ENCODE measurements at regions not wholly inside any gene's neighbourhood (a gene's known extent, or its start where the extent isn't known, plus 50 kb on each side); places are given as distances from the start of the nearest gene placed in this dataset.

GRCh38 chr6:48325701-48326100 is 214.7 kb upstream of the PTCHD4 start:
- no peak for DNase-seq

- DNase-seq = peak; percentile 52
Measured at GRCh38 chr6:48318670-48319069, 207.7 kb upstream of the PTCHD4 start.

GRCh38 chr6:48315915-48316314 is 204.9 kb upstream of the PTCHD4 start:
- no peak for DNase-seq

GRCh38 chr6:48315051-48315719 is 204.2 kb upstream of the PTCHD4 start:
- no peak for DNase-seq

GRCh38 chr6:48311301-48311700 is 200.3 kb upstream of the PTCHD4 start:
- no peak for DNase-seq

GRCh38 chr6:48307573-48307972 is 196.6 kb upstream of the PTCHD4 start:
- no peak for DNase-seq

GRCh38 chr6:48290595-48290994 is 179.6 kb upstream of the PTCHD4 start:
- DNase-seq = no peak

- DNase-seq = no peak
Measured at GRCh38 chr6:48289841-48290240, 178.8 kb upstream of the PTCHD4 start.

GRCh38 chr6:48281217-48281616 is 170.2 kb upstream of the PTCHD4 start:
- no peak for DNase-seq

GRCh38 chr6:48280035-48280620 is 169.1 kb upstream of the PTCHD4 start:
- DNase-seq = no peak

- no peak for DNase-seq
Measured at GRCh38 chr6:48278261-48278660, 167.3 kb upstream of the PTCHD4 start.

GRCh38 chr6:48272518-48272917 is 161.5 kb upstream of the PTCHD4 start:
- no peak for DNase-seq

- DNase-seq = no peak
Measured at GRCh38 chr6:48255094-48255493, 144.1 kb upstream of the PTCHD4 start.

GRCh38 chr6:48249071-48249470 is 138.1 kb upstream of the PTCHD4 start:
- no peak for DNase-seq

GRCh38 chr6:48243071-48243470 is 132.1 kb upstream of the PTCHD4 start:
- no peak for DNase-seq

- no peak for DNase-seq
Measured at GRCh38 chr6:48240287-48240686, 129.3 kb upstream of the PTCHD4 start.

- no peak for DNase-seq
Measured at GRCh38 chr6:48236375-48236774, 125.4 kb upstream of the PTCHD4 start.

GRCh38 chr6:48233063-48233462 is 122.1 kb upstream of the PTCHD4 start:
- no peak for DNase-seq

GRCh38 chr6:48229841-48230240 is 118.8 kb upstream of the PTCHD4 start:
- DNase-seq = no peak

GRCh38 chr6:48222241-48222640 is 111.2 kb upstream of the PTCHD4 start:
- DNase-seq = no peak

- DNase-seq = no peak
Measured at GRCh38 chr6:48213076-48213788, 102.2 kb upstream of the PTCHD4 start.

GRCh38 chr6:48212501-48212900 is 101.5 kb upstream of the PTCHD4 start:
- no peak for DNase-seq

- no peak for DNase-seq
Measured at GRCh38 chr6:48206091-48206490, 95.1 kb upstream of the PTCHD4 start.

GRCh38 chr6:48200869-48201390 is 89.9 kb upstream of the PTCHD4 start:
- no peak for DNase-seq
